ENCODE measurements at regions not wholly inside any gene's neighbourhood (a gene's known extent, or its start where the extent isn't known, plus 50 kb on each side); places are given as distances from the start of the nearest gene placed in this dataset.

GRCh38 chr5:76030343-76030742 lies 52.8 kb upstream of the SV2C start:
- no peak overlapping the region for H3K27ac ChIP-seq (replicated peaks)
- H3K27me3 ChIP-seq (ENCODE audit: insufficient read depth, poor library complexity, severe bottlenecking): no peaks in the 10 kb centered on the region
- DNase-seq (ENCODE audit: low read depth in 1 of 2, low spot score in 1 of 2): no peak
- TF ChIP-seq GABPA (IDR thresholded peaks at IDR 0.05; ENCODE audit: low read depth) (no peak), CTCF (IDR thresholded peaks at IDR 0.05; ENCODE audit: insufficient read depth, low read length) (no peak), POLR2AphosphoS5 (IDR thresholded peaks at IDR 0.05; ENCODE audit: low read depth) (no peak), SPI1 (IDR thresholded peaks at IDR 0.05; ENCODE audit: borderline replicate concordance, low read depth) (no peak)
- TF ChIP-seq, protein P1, sequence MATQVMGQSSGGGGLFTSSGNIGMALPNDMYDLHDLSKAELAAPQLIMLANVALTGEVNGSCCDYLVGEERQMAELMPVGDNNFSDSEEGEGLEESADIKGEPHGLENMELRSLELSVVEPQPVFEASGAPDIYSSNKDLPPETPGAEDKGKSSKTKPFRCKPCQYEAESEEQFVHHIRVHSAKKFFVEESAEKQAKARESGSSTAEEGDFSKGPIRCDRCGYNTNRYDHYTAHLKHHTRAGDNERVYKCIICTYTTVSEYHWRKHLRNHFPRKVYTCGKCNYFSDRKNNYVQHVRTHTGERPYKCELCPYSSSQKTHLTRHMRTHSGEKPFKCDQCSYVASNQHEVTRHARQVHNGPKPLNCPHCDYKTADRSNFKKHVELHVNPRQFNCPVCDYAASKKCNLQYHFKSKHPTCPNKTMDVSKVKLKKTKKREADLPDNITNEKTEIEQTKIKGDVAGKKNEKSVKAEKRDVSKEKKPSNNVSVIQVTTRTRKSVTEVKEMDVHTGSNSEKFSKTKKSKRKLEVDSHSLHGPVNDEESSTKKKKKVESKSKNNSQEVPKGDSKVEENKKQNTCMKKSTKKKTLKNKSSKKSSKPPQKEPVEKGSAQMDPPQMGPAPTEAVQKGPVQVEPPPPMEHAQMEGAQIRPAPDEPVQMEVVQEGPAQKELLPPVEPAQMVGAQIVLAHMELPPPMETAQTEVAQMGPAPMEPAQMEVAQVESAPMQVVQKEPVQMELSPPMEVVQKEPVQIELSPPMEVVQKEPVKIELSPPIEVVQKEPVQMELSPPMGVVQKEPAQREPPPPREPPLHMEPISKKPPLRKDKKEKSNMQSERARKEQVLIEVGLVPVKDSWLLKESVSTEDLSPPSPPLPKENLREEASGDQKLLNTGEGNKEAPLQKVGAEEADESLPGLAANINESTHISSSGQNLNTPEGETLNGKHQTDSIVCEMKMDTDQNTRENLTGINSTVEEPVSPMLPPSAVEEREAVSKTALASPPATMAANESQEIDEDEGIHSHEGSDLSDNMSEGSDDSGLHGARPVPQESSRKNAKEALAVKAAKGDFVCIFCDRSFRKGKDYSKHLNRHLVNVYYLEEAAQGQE (IDR thresholded peaks at IDR 0.05; ENCODE audit: insufficient replicate concordance, low read depth): no peak
- no peak overlapping the region for H3K4me3 ChIP-seq (replicated peaks; ENCODE audit: insufficient read depth, low read length)

GRCh38 chr5:76029739-76030138 lies 53.4 kb upstream of the SV2C start:
- Histone ChIP-seq H3K27ac (replicated peaks) (no peak overlapping the region), H3K27me3 (ENCODE audit: insufficient read depth, poor library complexity, severe bottlenecking) (no peaks in the 10 kb centered on the region), H3K4me3 (replicated peaks; ENCODE audit: insufficient read depth, low read length) (no peak overlapping the region)
- no peak for DNase-seq (ENCODE audit: low read depth in 1 of 2, low spot score in 1 of 2)
- TF ChIP-seq SPI1 (IDR thresholded peaks at IDR 0.05; ENCODE audit: borderline replicate concordance, low read depth): peak; percentile 48; the same call in 1 of the 2 replicates
- TF ChIP-seq GABPA (IDR thresholded peaks at IDR 0.05; ENCODE audit: low read depth): no peak

DNA sequence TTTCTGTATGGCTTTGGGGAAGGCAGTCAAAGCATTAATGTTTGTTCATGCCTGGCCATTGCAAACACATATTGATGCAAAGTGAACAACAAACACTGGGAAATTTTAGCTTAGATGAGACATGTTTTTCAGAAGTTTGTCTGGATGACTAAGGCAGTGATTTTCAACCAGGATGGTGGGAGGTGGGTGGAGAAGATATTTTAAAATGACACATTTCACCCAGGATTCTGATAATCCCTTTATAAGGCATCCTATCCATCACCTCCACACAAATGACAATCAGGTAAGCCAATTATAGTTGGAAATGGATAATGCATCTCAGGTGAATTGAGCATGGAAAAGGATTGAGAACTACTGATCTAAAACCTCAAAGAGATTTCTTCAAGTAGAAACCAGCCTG lies 57.4 kb upstream of the SV2C start:
- no peaks in the 10 kb centered on the region for H3K27me3 ChIP-seq (ENCODE audit: insufficient read depth, poor library complexity, severe bottlenecking)
- DNase-seq (ENCODE audit: low read depth in 1 of 2, low spot score in 1 of 2): no peak
- no peak overlapping the region for H3K27ac ChIP-seq (replicated peaks)
- TF ChIP-seq, protein P1 (IDR thresholded peaks at IDR 0.05; ENCODE audit: insufficient replicate concordance, low read depth): no peak
- TF ChIP-seq GABPA (IDR thresholded peaks at IDR 0.05; ENCODE audit: low read depth) (no peak), CTCF (IDR thresholded peaks at IDR 0.05; ENCODE audit: insufficient read depth, low read length) (no peak), SPI1 (IDR thresholded peaks at IDR 0.05; ENCODE audit: borderline replicate concordance, low read depth) (no peak), POLR2AphosphoS5 (IDR thresholded peaks at IDR 0.05; ENCODE audit: low read depth) (no peak)
- H3K4me3 ChIP-seq (replicated peaks; ENCODE audit: insufficient read depth, low read length): no peak overlapping the region

- DNase-seq (ENCODE audit: low read depth in 1 of 2, low spot score in 1 of 2): no peak
- Histone ChIP-seq H3K27me3 (ENCODE audit: insufficient read depth, poor library complexity, severe bottlenecking) (no peaks in the 10 kb centered on the region), H3K27ac (replicated peaks) (no peak overlapping the region), H3K4me3 (replicated peaks; ENCODE audit: insufficient read depth, low read length) (no peak overlapping the region)
- TF ChIP-seq, protein P1 (IDR thresholded peaks at IDR 0.05; ENCODE audit: insufficient replicate concordance, low read depth): no peak
- TF ChIP-seq SPI1 (IDR thresholded peaks at IDR 0.05; ENCODE audit: borderline replicate concordance, low read depth) (no peak), CTCF (IDR thresholded peaks at IDR 0.05; ENCODE audit: insufficient read depth, low read length) (no peak), POLR2AphosphoS5 (IDR thresholded peaks at IDR 0.05; ENCODE audit: low read depth) (no peak), GABPA (IDR thresholded peaks at IDR 0.05; ENCODE audit: low read depth) (no peak)
Observed at GRCh38 chr5:76025069-76025468, 58.1 kb upstream of the SV2C start.

Measured in HL-60 (cell line).